ENCODE measurements at regions not wholly inside any gene's neighbourhood (a gene's known extent, or its start where the extent isn't known, plus 50 kb on each side); places are given as distances from the start of the nearest gene placed in this dataset.

DNA sequence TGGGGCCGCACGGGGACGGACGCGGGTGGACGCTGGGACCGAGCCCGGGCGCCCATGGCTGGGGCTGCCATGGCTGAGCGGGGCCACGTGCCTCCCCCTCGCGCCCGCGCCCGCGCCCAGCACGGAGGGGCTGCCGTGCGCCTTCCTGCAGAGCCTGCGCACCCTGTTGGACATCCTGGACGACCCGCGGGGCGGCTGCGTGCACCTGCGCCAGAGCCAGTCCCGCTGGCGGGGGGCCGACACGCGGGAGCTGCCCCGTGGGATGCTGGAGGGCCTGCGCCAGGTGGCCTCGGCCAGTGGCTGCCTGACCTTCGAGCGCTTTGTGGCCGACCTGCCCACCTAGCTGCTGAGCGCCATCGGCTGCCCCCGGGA is 72.5 kb upstream of the KCTD7 start:
- H3K4me3 Mint-ChIP-seq (ENCODE audit: unreplicated experiment): no peak overlapping the region
- TF ChIP-seq, protein P1, sequence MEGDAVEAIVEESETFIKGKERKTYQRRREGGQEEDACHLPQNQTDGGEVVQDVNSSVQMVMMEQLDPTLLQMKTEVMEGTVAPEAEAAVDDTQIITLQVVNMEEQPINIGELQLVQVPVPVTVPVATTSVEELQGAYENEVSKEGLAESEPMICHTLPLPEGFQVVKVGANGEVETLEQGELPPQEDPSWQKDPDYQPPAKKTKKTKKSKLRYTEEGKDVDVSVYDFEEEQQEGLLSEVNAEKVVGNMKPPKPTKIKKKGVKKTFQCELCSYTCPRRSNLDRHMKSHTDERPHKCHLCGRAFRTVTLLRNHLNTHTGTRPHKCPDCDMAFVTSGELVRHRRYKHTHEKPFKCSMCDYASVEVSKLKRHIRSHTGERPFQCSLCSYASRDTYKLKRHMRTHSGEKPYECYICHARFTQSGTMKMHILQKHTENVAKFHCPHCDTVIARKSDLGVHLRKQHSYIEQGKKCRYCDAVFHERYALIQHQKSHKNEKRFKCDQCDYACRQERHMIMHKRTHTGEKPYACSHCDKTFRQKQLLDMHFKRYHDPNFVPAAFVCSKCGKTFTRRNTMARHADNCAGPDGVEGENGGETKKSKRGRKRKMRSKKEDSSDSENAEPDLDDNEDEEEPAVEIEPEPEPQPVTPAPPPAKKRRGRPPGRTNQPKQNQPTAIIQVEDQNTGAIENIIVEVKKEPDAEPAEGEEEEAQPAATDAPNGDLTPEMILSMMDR (IDR thresholded peaks at IDR 0.05): no peak
- H3K36me3 Mint-ChIP-seq (ENCODE audit: low read depth): peaks cover 19% of the 10 kb centered on the region
- no peaks in the 10 kb centered on the region for H3K9me3 Mint-ChIP-seq (ENCODE audit: low read depth)
- no peak for DNase-seq (ENCODE audit: low spot score)
- no peaks in the 10 kb centered on the region for H3K27me3 Mint-ChIP-seq (ENCODE audit: low read depth)
- no peak overlapping the region for H3K27ac Mint-ChIP-seq (ENCODE audit: unreplicated experiment)
- peaks cover 20% of the 10 kb centered on the region for H3K4me1 Mint-ChIP-seq (ENCODE audit: low read depth)

DNA sequence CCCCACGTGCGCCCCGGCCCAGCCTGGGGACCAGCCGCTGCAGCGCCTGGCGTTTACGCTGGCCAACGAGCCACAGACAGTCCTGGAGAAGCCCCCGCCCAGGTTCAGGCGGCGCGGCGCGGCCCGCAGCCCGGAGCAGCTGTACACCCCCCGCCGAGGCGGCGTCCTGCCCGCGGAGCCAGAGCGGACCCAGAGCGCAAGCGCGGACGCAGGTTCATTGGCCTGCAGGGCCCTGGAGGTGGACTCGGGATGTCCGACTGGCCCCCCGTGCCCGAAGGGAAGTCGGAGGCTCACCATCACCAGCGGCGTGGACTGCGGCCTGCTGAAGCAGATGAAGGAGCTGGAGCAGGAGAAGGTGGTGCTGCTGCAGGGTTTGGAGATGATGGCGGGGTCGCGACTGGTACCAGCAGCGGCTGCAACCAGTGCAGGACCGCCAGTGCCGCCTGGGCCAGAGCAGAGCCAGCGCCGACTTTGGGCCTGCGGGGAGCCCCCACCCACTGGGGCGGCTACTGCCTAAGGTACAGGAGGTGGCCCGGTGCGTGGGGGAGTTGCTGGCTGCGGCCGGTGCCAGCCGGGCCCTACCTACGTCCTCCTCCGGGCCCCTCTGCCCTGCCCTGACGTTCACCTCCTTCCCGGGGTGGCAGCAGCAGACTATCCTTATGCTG is 72.0 kb upstream of the KCTD7 start:
- Mint-ChIP-seq H3K36me3 (ENCODE audit: low read depth) (peaks cover 14% of the 10 kb centered on the region), H3K27ac (ENCODE audit: unreplicated experiment) (no peak overlapping the region), H3K4me1 (ENCODE audit: low read depth) (peaks cover 20% of the 10 kb centered on the region), H3K4me3 (ENCODE audit: unreplicated experiment) (no peak overlapping the region), H3K27me3 (ENCODE audit: low read depth) (no peaks in the 10 kb centered on the region), H3K9me3 (ENCODE audit: low read depth) (no peaks in the 10 kb centered on the region)
- TF ChIP-seq, protein P1 (IDR thresholded peaks at IDR 0.05): no peak
- peak; percentile 94 for DNase-seq (ENCODE audit: low spot score)

DNA sequence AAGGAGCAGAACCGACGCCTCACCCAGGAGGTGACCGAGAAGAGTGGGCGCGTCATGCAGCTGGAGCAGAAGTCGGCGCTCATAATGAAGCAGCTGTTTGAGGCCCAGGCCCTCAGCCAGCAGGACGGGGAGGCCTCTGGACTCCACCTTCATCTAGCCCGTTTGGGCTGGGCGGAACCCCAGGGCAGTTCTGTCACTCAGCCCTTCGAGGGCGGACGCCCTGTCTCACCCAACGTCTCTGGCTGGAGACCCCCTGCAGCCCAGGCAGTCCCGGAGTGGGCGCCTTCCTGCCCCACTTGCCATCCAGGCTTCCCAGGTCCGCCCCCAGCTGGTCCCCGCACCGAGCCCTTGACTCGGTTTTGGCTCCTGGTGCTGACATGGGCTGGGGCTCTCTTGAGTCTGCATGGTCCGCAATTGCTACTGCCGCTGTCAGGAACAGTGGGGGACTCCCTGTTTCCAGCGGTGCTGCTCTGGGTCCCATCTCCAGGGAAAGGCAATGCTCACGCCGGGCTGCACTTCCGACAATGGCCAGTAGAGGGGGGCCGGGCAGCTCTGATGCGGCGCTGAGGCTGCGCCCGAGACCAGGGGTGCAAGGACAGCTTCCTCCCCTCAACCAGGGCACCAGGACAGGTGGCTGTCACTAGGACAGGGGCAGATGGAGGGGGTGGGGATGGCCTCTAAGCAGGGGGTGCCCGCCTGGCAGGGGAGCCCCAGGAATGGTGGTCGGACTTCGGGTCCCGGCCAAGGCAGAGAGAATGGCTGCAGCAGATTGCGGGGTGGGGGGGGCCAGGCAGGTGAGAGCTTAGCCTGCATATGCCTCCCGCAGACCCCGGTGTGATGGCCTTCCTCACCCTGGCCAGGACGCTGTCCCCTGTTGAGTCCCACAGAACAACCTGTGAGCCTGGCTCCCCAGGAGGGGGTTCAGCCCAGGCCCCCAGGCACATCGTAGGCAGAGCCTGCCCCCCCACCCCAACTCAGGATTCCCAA is 71.2 kb upstream of the KCTD7 start:
- Mint-ChIP-seq H3K9me3 (ENCODE audit: low read depth) (no peaks in the 10 kb centered on the region), H3K36me3 (ENCODE audit: low read depth) (peaks cover 10% of the 10 kb centered on the region), H3K27me3 (ENCODE audit: low read depth) (no peaks in the 10 kb centered on the region), H3K4me1 (ENCODE audit: low read depth) (peaks cover 17% of the 10 kb centered on the region), H3K4me3 (ENCODE audit: unreplicated experiment) (no peak overlapping the region), H3K27ac (ENCODE audit: unreplicated experiment) (no peak overlapping the region)
- TF ChIP-seq, protein P1 (IDR thresholded peaks at IDR 0.05): peak; percentile 88
- DNase-seq (ENCODE audit: low spot score): peak; percentile 92

DNA sequence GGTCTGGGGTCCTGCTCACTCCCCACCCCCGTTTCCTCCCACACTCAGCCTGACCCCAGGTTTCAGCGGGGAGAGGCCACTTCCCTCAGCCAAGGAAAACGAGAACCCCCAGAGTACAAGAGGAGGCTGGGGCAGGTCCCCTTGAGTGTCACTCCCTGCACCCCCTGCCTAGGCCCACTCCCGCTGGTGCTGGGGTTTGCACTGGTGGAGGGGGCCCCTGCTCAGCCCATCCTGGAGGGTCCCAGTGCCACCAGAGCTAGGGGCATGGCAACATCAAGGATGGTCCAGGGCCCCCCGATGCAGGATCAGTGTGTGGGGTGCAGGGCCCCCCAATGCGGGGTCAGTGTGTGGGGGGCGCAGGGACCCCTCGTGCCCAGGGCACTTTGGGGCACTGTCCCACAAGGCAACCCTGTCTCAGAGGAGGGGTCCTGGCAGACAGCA is 70.5 kb upstream of the KCTD7 start:
- peak; percentile 82 for DNase-seq (ENCODE audit: low spot score)
- Mint-ChIP-seq H3K36me3 (ENCODE audit: low read depth) (peaks cover 11% of the 10 kb centered on the region), H3K27me3 (ENCODE audit: low read depth) (no peaks in the 10 kb centered on the region), H3K4me1 (ENCODE audit: low read depth) (peaks cover 14% of the 10 kb centered on the region), H3K4me3 (ENCODE audit: unreplicated experiment) (no peak overlapping the region), H3K9me3 (ENCODE audit: low read depth) (no peaks in the 10 kb centered on the region), H3K27ac (ENCODE audit: unreplicated experiment) (no peak overlapping the region)
- TF ChIP-seq, protein P1 (IDR thresholded peaks at IDR 0.05): no peak

DNA sequence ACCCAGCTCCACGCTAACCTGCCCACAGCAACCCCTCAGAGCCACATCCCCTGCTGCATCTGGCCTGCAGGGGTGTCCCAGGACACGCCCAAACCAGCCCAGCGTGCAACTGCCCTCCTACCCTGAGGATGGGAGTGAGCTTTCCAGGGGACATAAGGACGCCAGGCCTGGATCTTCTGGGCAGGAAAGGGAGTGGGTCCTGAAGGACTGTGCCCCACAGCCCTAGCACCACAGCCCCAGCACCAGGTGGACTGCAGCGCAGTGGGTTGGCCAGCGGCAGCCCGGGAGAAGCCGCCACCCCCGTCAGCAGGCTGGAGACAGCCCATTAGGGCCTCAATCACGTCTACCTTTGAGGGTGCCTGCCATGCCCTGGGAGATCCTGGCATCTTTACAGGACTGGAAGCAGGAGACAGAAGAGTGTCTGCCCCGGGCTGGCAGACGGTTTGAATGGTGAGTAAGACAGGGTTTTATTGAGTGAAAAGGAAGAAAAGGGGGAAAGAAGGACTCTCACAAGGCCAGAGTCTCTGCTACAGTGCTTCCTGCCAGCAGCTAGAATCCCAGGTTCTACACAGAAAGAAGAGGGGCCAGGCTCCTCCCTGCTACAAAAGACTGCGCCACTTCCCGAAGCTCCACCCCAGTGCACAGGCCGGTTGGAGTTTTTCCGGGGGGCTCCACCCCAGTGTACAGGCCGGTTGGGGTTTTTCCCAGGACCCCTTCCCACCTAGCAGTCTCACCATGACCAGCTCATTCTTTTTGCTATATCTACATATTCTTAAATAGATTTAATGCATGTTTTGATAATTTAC is 69.8 kb upstream of the KCTD7 start:
- TF ChIP-seq, protein P1 (IDR thresholded peaks at IDR 0.05): no peak
- peaks cover 13% of the 10 kb centered on the region for H3K4me1 Mint-ChIP-seq (ENCODE audit: low read depth)
- no peaks in the 10 kb centered on the region for H3K27me3 Mint-ChIP-seq (ENCODE audit: low read depth)
- H3K36me3 Mint-ChIP-seq (ENCODE audit: low read depth): peaks cover 11% of the 10 kb centered on the region
- H3K9me3 Mint-ChIP-seq (ENCODE audit: low read depth): no peaks in the 10 kb centered on the region
- DNase-seq (ENCODE audit: low spot score): no peak
- H3K4me3 Mint-ChIP-seq (ENCODE audit: unreplicated experiment): no peak overlapping the region
- peak overlapping the region; percentile 85 for H3K27ac Mint-ChIP-seq (ENCODE audit: unreplicated experiment)
